Ishikawa (cell line): ENCODE measurements at regions not wholly inside any gene's neighbourhood (a gene's known extent, or its start where the extent isn't known, plus 50 kb on each side); places are given as distances from the start of the nearest gene placed in this dataset.

ENCODE experiments used
- CEBPB ChIP-seq: IDR thresholded peaks from 2 replicates; pipeline ENCODE4 v1.6.1; 2012
- CREB1 ChIP-seq: IDR thresholded peaks from 2 replicates; pipeline ENCODE4 v1.6.1; 2012; ENCODE audit warnings: low read depth
- EGR1 ChIP-seq: IDR thresholded peaks from 2 replicates; pipeline ENCODE4 v1.6.1; 2012
- EP300 ChIP-seq: IDR thresholded peaks from 2 replicates; pipeline ENCODE4 v1.6.1; 2012; ENCODE audit warnings: borderline replicate concordance
- FOXM1 ChIP-seq: IDR thresholded peaks from 2 replicates; pipeline ENCODE4 v1.6.1; 2012; ENCODE audit warnings: low read depth, borderline replicate concordance
- MAX ChIP-seq: IDR thresholded peaks from 2 replicates; pipeline ENCODE4 v1.6.1; 2012
- NFIC ChIP-seq: IDR thresholded peaks from 2 replicates; pipeline ENCODE4 v1.6.1; 2012
- RAD21 ChIP-seq: IDR thresholded peaks from 2 replicates; pipeline ENCODE4 v1.6.1; 2012; ENCODE audit warnings: low read depth
- REST ChIP-seq: IDR thresholded peaks from 2 replicates; pipeline ENCODE4 v1.6.1; 2012; ENCODE audit warnings: low read depth, mild to moderate bottlenecking
- TAF1 ChIP-seq: IDR thresholded peaks from 2 replicates; pipeline ENCODE4 v1.6.1; 2012; ENCODE audit warnings: low read depth, mild to moderate bottlenecking
- TCF12 ChIP-seq: IDR thresholded peaks from 2 replicates; pipeline ENCODE4 v1.6.1; 2012; ENCODE audit warnings: low read depth
- TEAD4 ChIP-seq: IDR thresholded peaks from 2 replicates; pipeline ENCODE4 v1.6.1; 2012
- USF1 ChIP-seq: IDR thresholded peaks from 2 replicates; pipeline ENCODE4 v1.6.1; 2012
- YY1 ChIP-seq: IDR thresholded peaks from 2 replicates; pipeline ENCODE4 v1.6.1; 2012; ENCODE audit warnings: low read depth
- ZBTB7A ChIP-seq: IDR thresholded peaks from 2 replicates; pipeline ENCODE4 v1.6.1; 2012; ENCODE audit warnings: low read depth

GRCh38 chr13:59442944-59443486, 720.7 kb downstream of the DIAPH3 start:
- no peak for TF ChIP-seq TEAD4
- no peak for TF ChIP-seq MAX
- no peak for TF ChIP-seq NFIC
- no peak for TF ChIP-seq CREB1
- TF ChIP-seq YY1 = no peak
- TF ChIP-seq REST = no peak
- no peak for TF ChIP-seq RAD21
- no peak for TF ChIP-seq EGR1
- no peak for TF ChIP-seq CEBPB
- TF ChIP-seq EP300 = no peak
- TF ChIP-seq TAF1 = no peak
- no peak for TF ChIP-seq TCF12
- no peak for TF ChIP-seq ZBTB7A
- TF ChIP-seq USF1 = no peak
- TF ChIP-seq FOXM1 = no peak

GRCh38 chr13:59444210-59444857, 719.4 kb downstream of the DIAPH3 start:
- TF ChIP-seq CEBPB (no peak), REST (no peak), EGR1 (no peak), USF1 (no peak), NFIC (no peak), FOXM1 (no peak), RAD21 (no peak), TEAD4 (no peak), ZBTB7A (no peak), TCF12 (no peak), CREB1 (no peak), MAX (no peak), EP300 (no peak), YY1 (no peak), TAF1 (no peak)

GRCh38 chr13:59445812-59446211, 717.9 kb downstream of the DIAPH3 start:
- TF ChIP-seq TCF12 = no peak
- TF ChIP-seq TEAD4 = no peak
- no peak for TF ChIP-seq REST
- no peak for TF ChIP-seq CREB1
- TF ChIP-seq RAD21 = no peak
- TF ChIP-seq CEBPB = no peak
- TF ChIP-seq ZBTB7A = no peak
- TF ChIP-seq TAF1 = no peak
- TF ChIP-seq YY1 = no peak
- TF ChIP-seq NFIC = no peak
- TF ChIP-seq FOXM1 = no peak
- TF ChIP-seq EGR1 = no peak
- TF ChIP-seq USF1 = no peak
- TF ChIP-seq EP300 = no peak
- TF ChIP-seq MAX = no peak
